Loucy (cell line): ENCODE measurements at regions not wholly inside any gene's neighbourhood (a gene's known extent, or its start where the extent isn't known, plus 50 kb on each side); places are given as distances from the start of the nearest gene placed in this dataset.

Source experiments
- H2AFZ ChIP-seq: fragments of 200-600 bp; sonication (generic); 2 replicates; pipeline ENCODE4 v1.6.0; 2016; ENCODE audit warnings: antibody characterized with exemption, mild to moderate bottlenecking, low read length, moderate library complexity
- H3F3A ChIP-seq: fragments of 200-600 bp; 2 replicates; pipeline ENCODE4 v1.6.0; 2016; ENCODE audit warnings: antibody characterized with exemption, low read depth, mild to moderate bottlenecking
- H3K27me3 ChIP-seq: fragments of 200-600 bp; sonication (generic); 2 replicates; pipeline ENCODE4 v1.6.1; 2014; ENCODE audit warnings: low read length, mild to moderate bottlenecking; ENCODE audit not compliant: insufficient read depth, poor library complexity, severe bottlenecking
- H3K36me3 ChIP-seq: fragments of 200-600 bp; sonication (generic); 2 replicates; pipeline ENCODE4 v1.6.1; 2016; ENCODE audit warnings: low read length; ENCODE audit not compliant: insufficient read depth
- H3K4me1 ChIP-seq: fragments of 200-600 bp; sonication (generic); 2 replicates; pipeline ENCODE4 v1.5.1; 2014; ENCODE audit warnings: low read length, mild to moderate bottlenecking; ENCODE audit not compliant: insufficient read depth, poor library complexity, severe bottlenecking
- H3K4me2 ChIP-seq: fragments of 200-600 bp; sonication (generic); 2 replicates; pipeline ENCODE4 v1.6.0; 2014; ENCODE audit warnings: antibody characterized with exemption, low read length, low read depth, mild to moderate bottlenecking; ENCODE audit not compliant: poor library complexity, severe bottlenecking
- H3K4me3 ChIP-seq: fragments of 200-600 bp; sonication (generic); 2 replicates; pipeline ENCODE4 v1.5.1; 2014; ENCODE audit warnings: low read length, mild to moderate bottlenecking, mixed read lengths; ENCODE audit not compliant: poor library complexity, severe bottlenecking
- H3K79me2 ChIP-seq: fragments of 200-600 bp; sonication (generic); 2 replicates; pipeline ENCODE4 v1.6.1; 2014; ENCODE audit warnings: low read length; ENCODE audit not compliant: insufficient read depth
- H3K9ac ChIP-seq: fragments of 200-600 bp; sonication (generic); 2 replicates; pipeline ENCODE4 v1.6.0; 2014; ENCODE audit warnings: mild to moderate bottlenecking, low read depth, low read length, moderate library complexity; ENCODE audit not compliant: poor library complexity, severe bottlenecking
- H3K9me2 ChIP-seq: fragments of 200-600 bp; sonication (generic); replicated peaks from 2 replicates; pipeline ENCODE4 v1.6.1; 2016; ENCODE audit warnings: low read depth, low read length, mixed read lengths
- H3K9me3 ChIP-seq: fragments of 200-600 bp; sonication (generic); 2 replicates; pipeline ENCODE4 v1.6.1; 2014; ENCODE audit warnings: mild to moderate bottlenecking, antibody characterized with exemption, low read length, low read depth; ENCODE audit not compliant: insufficient read depth
- H4K20me1 ChIP-seq: fragments of 200-600 bp; sonication (generic); 2 replicates; pipeline ENCODE4 v1.6.0; 2014; ENCODE audit warnings: antibody characterized with exemption, low read length, mild to moderate bottlenecking; ENCODE audit not compliant: insufficient read depth, poor library complexity, severe bottlenecking
- CTCF ChIP-seq: fragments of 200-600 bp; sonication (generic); conservative IDR thresholded peaks from 2 replicates; pipeline ENCODE4 v1.5.1; 2014; ENCODE audit warnings: mild to moderate bottlenecking, antibody characterized with exemption, low read length
- EZH2phosphoT487 ChIP-seq: fragments of 200-600 bp; IDR thresholded peaks from 2 replicates; pipeline ENCODE4 v1.6.1; 2018; ENCODE audit warnings: antibody characterized with exemption, mild to moderate bottlenecking, moderate library complexity, borderline replicate concordance

DNA sequence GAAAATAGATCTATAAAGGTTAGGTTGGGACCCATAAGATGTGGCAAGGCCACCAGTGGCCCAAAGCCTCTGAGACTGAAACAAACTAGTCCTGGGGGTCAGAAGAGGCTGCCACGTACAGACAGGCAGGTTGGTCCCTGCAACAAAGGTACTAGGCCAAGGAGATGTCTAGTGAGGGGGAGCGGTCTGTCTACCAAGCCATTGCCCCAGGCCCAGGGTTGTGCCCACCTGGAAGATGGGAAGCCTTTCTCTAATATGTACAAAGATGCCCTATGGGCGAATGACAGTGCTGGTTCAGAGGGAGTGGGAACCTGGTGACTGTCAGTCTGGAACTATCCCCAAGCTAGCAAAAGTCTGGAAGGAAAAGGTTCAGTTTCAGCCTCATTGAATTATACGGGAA lies 233.2 kb downstream of the RBM19 start:
- H3K79me2 ChIP-seq = no peaks in the 10 kb centered on the region
- no peaks in the 10 kb centered on the region for H4K20me1 ChIP-seq
- no peak for TF ChIP-seq EZH2phosphoT487
- TF ChIP-seq CTCF = no peak
- no peak overlapping the region for H3K9ac ChIP-seq
- no peaks in the 10 kb centered on the region for H3K4me1 ChIP-seq
- no peaks in the 10 kb centered on the region for H3K27me3 ChIP-seq
- H3K36me3 ChIP-seq = no peaks in the 10 kb centered on the region
- no peaks in the 10 kb centered on the region for H3K9me3 ChIP-seq
- no peaks in the 10 kb centered on the region for H3F3A ChIP-seq
- H3K9me2 ChIP-seq = no peaks in the 10 kb centered on the region
- no peak overlapping the region for H3K4me3 ChIP-seq
- H2AFZ ChIP-seq = no peak overlapping the region
- H3K4me2 ChIP-seq = no peak overlapping the region

- Histone ChIP-seq H3F3A (no peaks in the 10 kb centered on the region), H4K20me1 (no peaks in the 10 kb centered on the region), H3K36me3 (no peaks in the 10 kb centered on the region), H3K9ac (no peak overlapping the region), H3K9me2 (no peaks in the 10 kb centered on the region), H3K4me2 (no peak overlapping the region), H2AFZ (no peak overlapping the region), H3K79me2 (no peaks in the 10 kb centered on the region), H3K9me3 (no peaks in the 10 kb centered on the region), H3K27me3 (no peaks in the 10 kb centered on the region), H3K4me3 (no peak overlapping the region), H3K4me1 (no peaks in the 10 kb centered on the region)
- TF ChIP-seq EZH2phosphoT487 = no peak
- no peak for TF ChIP-seq CTCF
Measured at GRCh38 chr12:113727651-113728061, 238.5 kb downstream of the RBM19 start.

DNA sequence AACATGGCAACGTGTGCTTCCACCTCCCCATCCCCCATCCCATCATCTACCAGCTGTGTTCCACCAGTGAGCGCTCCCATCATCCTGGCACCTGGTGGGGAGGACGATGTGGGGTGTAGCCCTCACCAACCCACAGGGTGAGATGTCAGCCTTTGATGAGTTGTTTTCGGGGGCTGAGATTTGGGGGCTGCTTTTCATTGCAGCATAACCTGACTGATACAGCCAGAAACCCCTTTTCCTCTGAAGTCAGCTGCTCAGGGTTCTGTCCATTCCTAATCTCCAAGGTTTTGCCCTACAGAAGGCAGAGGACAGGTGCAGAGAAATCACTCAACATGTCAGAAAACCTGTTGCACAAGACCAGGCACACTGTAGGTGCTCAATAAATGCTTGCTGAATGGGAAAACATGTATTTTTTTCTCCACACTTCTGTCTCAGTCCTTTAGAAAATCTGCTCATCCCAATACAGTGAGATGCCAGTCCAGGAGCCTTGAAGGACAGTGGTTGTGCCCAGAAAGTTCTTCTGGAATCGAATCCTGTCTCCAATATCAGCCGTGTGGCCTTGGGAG lies 239.8 kb downstream of the RBM19 start:
- Histone ChIP-seq H3K4me1 (no peaks in the 10 kb centered on the region), H3F3A (no peaks in the 10 kb centered on the region), H3K4me2 (no peak overlapping the region), H3K9me2 (no peaks in the 10 kb centered on the region), H3K9ac (no peak overlapping the region), H3K27me3 (no peaks in the 10 kb centered on the region), H2AFZ (no peak overlapping the region), H3K36me3 (no peaks in the 10 kb centered on the region), H4K20me1 (no peaks in the 10 kb centered on the region), H3K4me3 (no peak overlapping the region), H3K79me2 (no peaks in the 10 kb centered on the region), H3K9me3 (no peaks in the 10 kb centered on the region)
- TF ChIP-seq EZH2phosphoT487 = no peak
- no peak for TF ChIP-seq CTCF
